Activated B cell treated with CpG ODN at 0.5 μM for 24 hours (primary cell): ENCODE measurements at regions not wholly inside any gene's neighbourhood (a gene's known extent, or its start where the extent isn't known, plus 50 kb on each side); places are given as distances from the start of the nearest gene placed in this dataset.

ENCODE experiments used
- ATAC-seq: fragments of 200-7000 bp; cut with Tn5 transposase; one replicate; pipeline ENCODE4 v1.10.0; 2021; ENCODE audit warnings: low read depth, mild to moderate bottlenecking, moderate library complexity
- CTCF ChIA-PET: fragments of 350-600 bp; sonication (Branson Sonifier 250); formaldehyde crosslinking; loops from one replicate; lab custom pipeline; 2021; ENCODE audit warnings: antibody characterized with exemption; lab: Charles Lee
- POLR2A ChIA-PET: fragments of 350-600 bp; sonication (Branson Sonifier 250); formaldehyde crosslinking; loops from one replicate; lab custom pipeline; 2021; ENCODE audit warnings: antibody characterized with exemption; lab: Charles Lee
- DNase-seq: peaks from one replicate; pipeline ENCODE4 v3.0.0; 2022
- H3K27ac Mint-ChIP-seq: one replicate; pipeline ENCODE4 v1.8.0; 2020; ENCODE audit warnings: mixed read lengths
- H3K27me3 Mint-ChIP-seq: one replicate; pipeline ENCODE4 v1.8.0; 2021; ENCODE audit warnings: mixed read lengths
- H3K36me3 Mint-ChIP-seq: one replicate; pipeline ENCODE4 v1.8.0; 2021; ENCODE audit warnings: low read depth, mixed read lengths
- H3K4me1 Mint-ChIP-seq: one replicate; pipeline ENCODE4 v1.8.0; 2021; ENCODE audit warnings: mixed read lengths
- H3K4me3 Mint-ChIP-seq: one replicate; pipeline ENCODE4 v1.8.0; 2020; ENCODE audit warnings: mild to moderate bottlenecking, mixed read lengths
- H3K9me3 Mint-ChIP-seq: one replicate; pipeline ENCODE4 v1.8.0; 2020; ENCODE audit warnings: mixed read lengths
- CTCF ChIP-seq: fragments of 200-600 bp; IDR thresholded peaks from one replicate; pipeline ENCODE4 v1.8.0; 2022; ENCODE audit warnings: antibody characterized with exemption, mild to moderate bottlenecking
- intact Hi-C: fragments of 100-400 bp; cut with micrococcal nuclease; formaldehyde crosslinking; loops from one replicate; pipeline ENCODE4 v1.15.1; 2024

- DNase-seq (peak; percentile 31), ATAC-seq (peak; percentile 93)
- H3K27me3 Mint-ChIP-seq: peaks cover 3% of the 10 kb centered on the region
- peak; percentile 96 for TF ChIP-seq CTCF
- intact Hi-C loops: loop anchor here (1.0 to 5.0 kb wide), 7 partner anchors 113 to 841 kb away; no protein-coding TSS in a partner anchor
- ChIA-PET CTCF (interaction anchor here (1.4 to 1.5 kb wide), 2 partner anchors 151 to 494 kb away, joined by 3 to 5 read pairs; no protein-coding TSS in a partner anchor), POLR2A (interaction anchor here (0.7 kb wide), 1 partner anchor 113 kb away, joined by 3 read pairs; no protein-coding TSS in a partner anchor)
- H3K27ac Mint-ChIP-seq: peak overlapping the region; percentile 13
- H3K9me3 Mint-ChIP-seq: no peaks in the 10 kb centered on the region
- H3K4me3 Mint-ChIP-seq: no peak overlapping the region
- H3K36me3 Mint-ChIP-seq: no peaks in the 10 kb centered on the region
- peaks cover 9% of the 10 kb centered on the region for H3K4me1 Mint-ChIP-seq
These were observed 79.0 kb upstream of the PRNP start for GRCh38 chr20:4607287-4607713.

- intact Hi-C loops: loop anchor here (2.0 to 5.0 kb wide), 2 partner anchors 345 to 601 kb away; no protein-coding TSS in a partner anchor
- no peak overlapping the region for H3K27ac Mint-ChIP-seq
- peaks cover 10% of the 10 kb centered on the region for H3K27me3 Mint-ChIP-seq
- CTCF ChIA-PET: interaction anchor here (0.9 to 2.0 kb wide), 6 partner anchors 114 to 842 kb away, joined by 3 to 6 read pairs (median 4); partner anchors contain the start of gene PRND
- no peak overlapping the region for H3K4me3 Mint-ChIP-seq
- DNase-seq (no peak), ATAC-seq (no peak)
- TF ChIP-seq CTCF: no peak
- POLR2A ChIA-PET: interaction anchor here (1.4 kb wide), 1 partner anchor 114 kb away, joined by 5 read pairs; no protein-coding TSS in a partner anchor
- H3K9me3 Mint-ChIP-seq: no peaks in the 10 kb centered on the region
- no peaks in the 10 kb centered on the region for H3K36me3 Mint-ChIP-seq
- peaks cover 9% of the 10 kb centered on the region for H3K4me1 Mint-ChIP-seq
These were observed 80.2 kb upstream of the PRNP start for GRCh38 chr20:4606051-4606450.

GRCh38 chr20:4605166-4605565, 81.1 kb upstream of the PRNP start:
- no peak for DNase-seq
- Mint-ChIP-seq H3K9me3 (no peaks in the 10 kb centered on the region), H3K4me3 (no peak overlapping the region), H3K36me3 (no peaks in the 10 kb centered on the region), H3K4me1 (peaks cover 9% of the 10 kb centered on the region), H3K27me3 (peaks cover 10% of the 10 kb centered on the region), H3K27ac (no peak overlapping the region)
- no peak for ATAC-seq
- ChIA-PET CTCF (interaction anchor here (0.6 to 2.0 kb wide), 5 partner anchors 10 to 843 kb away, joined by 3 to 6 read pairs (median 3); no protein-coding TSS in a partner anchor), POLR2A (interaction anchor here (1.4 kb wide), 1 partner anchor 115 kb away, joined by 5 read pairs; no protein-coding TSS in a partner anchor)
- intact Hi-C loops: loop anchor here (5.0 kb wide), 1 partner anchor 602 kb away; no protein-coding TSS in a partner anchor
- no peak for TF ChIP-seq CTCF

GRCh38 chr20:4604580-4604979, 81.7 kb upstream of the PRNP start:
- Mint-ChIP-seq H3K27me3 (peaks cover 10% of the 10 kb centered on the region), H3K36me3 (no peaks in the 10 kb centered on the region), H3K4me3 (no peak overlapping the region), H3K4me1 (peaks cover 9% of the 10 kb centered on the region), H3K9me3 (no peaks in the 10 kb centered on the region), H3K27ac (no peak overlapping the region)
- no peak for DNase-seq
- POLR2A ChIA-PET: no interaction called here
- ATAC-seq: no peak
- CTCF ChIA-PET: interaction anchor here (2.0 kb wide), 1 partner anchor 844 kb away, joined by 4 read pairs; no protein-coding TSS in a partner anchor
- intact Hi-C loops: no loop called here
- TF ChIP-seq CTCF: no peak

DNA sequence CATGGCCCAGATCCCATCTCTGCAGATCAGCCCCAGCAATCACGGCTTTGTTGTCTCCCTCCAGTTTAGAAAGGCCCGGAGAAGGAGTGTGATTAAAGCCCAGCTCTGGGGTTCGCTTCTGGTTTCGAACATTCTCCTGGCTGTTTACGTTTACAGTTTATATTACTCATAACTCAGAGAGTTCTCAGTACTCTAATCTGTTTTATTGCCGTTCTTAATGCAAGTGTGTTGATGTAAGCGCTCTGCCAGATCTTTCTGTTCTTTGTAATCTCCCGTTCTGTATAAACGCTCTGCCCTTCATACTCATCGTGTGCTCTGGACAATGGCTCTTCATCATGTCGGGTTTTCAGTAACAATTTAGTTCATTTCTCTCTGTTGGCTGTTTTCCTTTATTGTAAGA, 82.5 kb upstream of the PRNP start:
- no peak overlapping the region for H3K27ac Mint-ChIP-seq
- intact Hi-C loops: no loop called here
- ChIA-PET POLR2A (no interaction called here), CTCF (no interaction called here)
- ATAC-seq: no peak
- no peaks in the 10 kb centered on the region for H3K9me3 Mint-ChIP-seq
- H3K27me3 Mint-ChIP-seq: peaks cover 18% of the 10 kb centered on the region
- H3K36me3 Mint-ChIP-seq: no peaks in the 10 kb centered on the region
- DNase-seq: no peak
- H3K4me1 Mint-ChIP-seq: peaks cover 9% of the 10 kb centered on the region
- TF ChIP-seq CTCF: no peak
- no peak overlapping the region for H3K4me3 Mint-ChIP-seq
